Keratinocyte (primary cell): ENCODE measurements at regions not wholly inside any gene's neighbourhood (a gene's known extent, or its start where the extent isn't known, plus 50 kb on each side); places are given as distances from the start of the nearest gene placed in this dataset.

Source experiments
- DNase-seq: peaks from one replicate; pipeline ENCODE4 v3.0.0-alpha.2; 2011; ENCODE audit warnings: low read depth, missing footprints, low spot score
- FAIRE-seq: peaks from 2 replicates; lab custom pipeline; 2011; peaks lifted over from hg19 to GRCh38; lab: Jason Lieb, UNC
- H2AFZ ChIP-seq: 2 replicates; pipeline ENCODE4 v1.6.0; 2012; ENCODE audit warnings: low read length, control low read depth, inconsistent platforms; ENCODE audit not compliant: control insufficient read depth
- H3K27ac ChIP-seq: 2 replicates; pipeline ENCODE4 v1.5.1; 2011; ENCODE audit warnings: low read length; ENCODE audit not compliant: control insufficient read depth, insufficient read depth
- H3K27me3 ChIP-seq: 3 replicates; pipeline ENCODE4 v1.6.0; 2011; ENCODE audit warnings: low read length; ENCODE audit not compliant: control insufficient read depth, insufficient read depth; ENCODE audit errors: extremely low read depth
- H3K36me3 ChIP-seq, 2 experiments: 2 replicates in 1 of 2; 3 replicates in 1 of 2; pipeline ENCODE4 v1.5.1; 2011; ENCODE audit warnings: low read length in 2 of 2, mild to moderate bottlenecking in 1 of 2; ENCODE audit not compliant: control insufficient read depth in 2 of 2, insufficient read depth in 2 of 2; ENCODE audit errors: extremely low read depth in 1 of 2
- H3K4me1 ChIP-seq: 3 replicates; pipeline ENCODE4 v1.5.1; 2011; ENCODE audit warnings: low read length; ENCODE audit not compliant: control insufficient read depth, insufficient read depth; ENCODE audit errors: extremely low read depth
- H3K4me2 ChIP-seq: 3 replicates; pipeline ENCODE4 v1.6.0; 2011; ENCODE audit warnings: low read depth, low read length; ENCODE audit not compliant: control insufficient read depth, insufficient read depth; ENCODE audit errors: extremely low read depth
- H3K4me3 ChIP-seq, 3 experiments: fragments of 200-600 bp in 1 of 3; sonication (generic) in 1 of 3; 2 replicates in 2 of 3; 3 replicates in 1 of 3; pipeline ENCODE4 v1.5.1; 2011 to 2016; ENCODE audit warnings: low read length in 3 of 3, mild to moderate bottlenecking in 3 of 3, control low read depth in 2 of 3, inconsistent platforms in 1 of 3, low read depth in 1 of 3, mixed read lengths in 1 of 3, mixed run types in 1 of 3, moderate library complexity in 1 of 3; ENCODE audit not compliant: control insufficient read depth in 2 of 3, insufficient read depth in 2 of 3; ENCODE audit errors: extremely low read depth in 1 of 3
- H3K79me2 ChIP-seq: 2 replicates; pipeline ENCODE4 v1.6.0; 2012; ENCODE audit warnings: low read length; ENCODE audit not compliant: control insufficient read depth, insufficient read depth
- H3K9ac ChIP-seq: 3 replicates; pipeline ENCODE4 v1.6.0; 2011; ENCODE audit warnings: low read length; ENCODE audit not compliant: control insufficient read depth, insufficient read depth; ENCODE audit errors: extremely low read depth
- H3K9me1 ChIP-seq: 3 replicates; pipeline ENCODE4 v1.6.0; 2011; ENCODE audit warnings: low read length; ENCODE audit not compliant: control insufficient read depth, insufficient read depth; ENCODE audit errors: extremely low read depth
- H3K9me3 ChIP-seq: 2 replicates; pipeline ENCODE4 v1.5.1; 2012; ENCODE audit warnings: low read depth, low read length; ENCODE audit not compliant: control insufficient read depth
- H4K20me1 ChIP-seq: 3 replicates; pipeline ENCODE4 v1.6.0; 2011; ENCODE audit warnings: low read length; ENCODE audit not compliant: control insufficient read depth, insufficient read depth; ENCODE audit errors: extremely low read depth
- CTCF ChIP-seq, 3 experiments: IDR thresholded peaks in 1 of 3; conservative IDR thresholded peaks in 1 of 3; optimal IDR thresholded peaks in 1 of 3; 2 replicates in 2 of 3; 3 replicates in 1 of 3; pipeline versions ENCODE3 to v1.5.1; 2011; ENCODE audit warnings: low read length in 3 of 3, mild to moderate bottlenecking in 3 of 3, moderate library complexity in 2 of 3, control low read depth in 1 of 3, inconsistent platforms in 1 of 3; ENCODE audit not compliant: insufficient read depth in 2 of 3; ENCODE audit errors: extremely low read depth in 1 of 3
- EZH2 ChIP-seq: IDR thresholded peaks from one replicate; pipeline ENCODE4 v1.6.1; 2012; ENCODE audit warnings: inconsistent platforms, mild to moderate bottlenecking, low read length, moderate library complexity
- dilution Hi-C: fragments of 300-500 bp; cut with MboI; formaldehyde crosslinking; loops from one replicate; pipeline ENCODE4 v1.7.0; 2020; ENCODE audit warnings: low sequenced_read_pairs; ENCODE audit not compliant: extremely low pct_ligation_motif_present

- Histone ChIP-seq H3K27me3 (no peaks in the 10 kb centered on the region), H3K9ac (no peak overlapping the region), H3K4me2 (no peak overlapping the region), H3K9me1 (no peaks in the 10 kb centered on the region), H3K79me2 (no peaks in the 10 kb centered on the region), H3K27ac (no peak overlapping the region), H4K20me1 (no peaks in the 10 kb centered on the region), H3K9me3 (no peaks in the 10 kb centered on the region), H3K4me3 (no peak overlapping the region), H2AFZ (no peak overlapping the region), H3K36me3 (no peaks in the 10 kb centered on the region), H3K4me1 (no peaks in the 10 kb centered on the region)
- FAIRE-seq (no peak), DNase-seq (no peak)
- no peak for TF ChIP-seq EZH2
- no peak for TF ChIP-seq CTCF (optimal IDR thresholded peaks at IDR 0.05 in 1 of 3, IDR thresholded peaks at IDR 0.05 in 1 of 3, conservative IDR thresholded peaks at IDR 0.05 in 1 of 3; ENCODE audit: extremely low read depth in 1 of 3, insufficient read depth in 2 of 3, low read length in 3 of 3)
- dilution Hi-C loops = no loop called here
Measured at GRCh38 chr6:112640891-112641290, 293.8 kb downstream of the RFPL4B start.

GRCh38 chr6:112649853-112650252, 302.7 kb downstream of the RFPL4B start:
- Histone ChIP-seq H3K9ac (no peak overlapping the region), H3K9me3 (no peaks in the 10 kb centered on the region), H3K27ac (no peak overlapping the region), H3K4me1 (no peaks in the 10 kb centered on the region), H3K4me2 (no peak overlapping the region), H2AFZ (no peak overlapping the region), H4K20me1 (no peaks in the 10 kb centered on the region), H3K27me3 (no peaks in the 10 kb centered on the region), H3K36me3 (no peaks in the 10 kb centered on the region), H3K4me3 (no peak overlapping the region), H3K79me2 (no peaks in the 10 kb centered on the region), H3K9me1 (no peaks in the 10 kb centered on the region)
- DNase-seq (no peak), FAIRE-seq (no peak)
- TF ChIP-seq CTCF (optimal IDR thresholded peaks at IDR 0.05 in 1 of 3, IDR thresholded peaks at IDR 0.05 in 1 of 3, conservative IDR thresholded peaks at IDR 0.05 in 1 of 3; ENCODE audit: extremely low read depth in 1 of 3, insufficient read depth in 2 of 3, low read length in 3 of 3) = no peak
- no peak for TF ChIP-seq EZH2
- dilution Hi-C loops = no loop called here
